OCI-LY3 (cell line): ENCODE measurements at regions not wholly inside any gene's neighbourhood (a gene's known extent, or its start where the extent isn't known, plus 50 kb on each side); places are given as distances from the start of the nearest gene placed in this dataset.

Experiments used
- EZH2phosphoT487 ChIP-seq: fragments of 200-600 bp; shearing (Covaris generic); IDR thresholded peaks from 2 replicates; pipeline ENCODE4 v1.6.1; 2018; ENCODE audit warnings: antibody characterized with exemption, mixed run types, low read depth
- TF ChIP-seq, protein P1 (sequence below): fragments of 200-600, 300-600 bp; sonication (generic); IDR thresholded peaks from 2 replicates; pipeline ENCODE4 v1.5.1; 2014; ENCODE audit warnings: antibody characterized with exemption, low read length, low read depth

DNA sequence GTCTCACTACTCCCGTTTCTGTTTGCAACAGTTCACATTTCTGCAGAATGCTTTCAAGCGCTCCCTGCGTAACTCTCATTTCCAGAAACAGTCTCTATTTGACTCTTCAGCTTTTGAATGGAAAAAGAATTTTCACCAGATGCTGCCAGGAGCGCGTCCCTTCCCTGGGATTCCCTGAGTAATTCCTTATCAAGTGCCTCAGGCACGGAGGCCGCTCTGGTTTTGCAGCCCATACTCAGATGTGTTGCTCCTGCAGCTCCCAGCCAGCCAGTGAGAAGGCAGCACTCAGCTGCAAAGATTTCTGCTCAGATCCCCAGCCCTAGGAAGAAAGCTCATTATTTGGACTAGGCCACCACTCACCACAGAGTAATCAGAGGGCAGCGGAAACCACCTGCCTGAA lies 161.1 kb upstream of the CHST15 start:
- TF ChIP-seq, protein P1, sequence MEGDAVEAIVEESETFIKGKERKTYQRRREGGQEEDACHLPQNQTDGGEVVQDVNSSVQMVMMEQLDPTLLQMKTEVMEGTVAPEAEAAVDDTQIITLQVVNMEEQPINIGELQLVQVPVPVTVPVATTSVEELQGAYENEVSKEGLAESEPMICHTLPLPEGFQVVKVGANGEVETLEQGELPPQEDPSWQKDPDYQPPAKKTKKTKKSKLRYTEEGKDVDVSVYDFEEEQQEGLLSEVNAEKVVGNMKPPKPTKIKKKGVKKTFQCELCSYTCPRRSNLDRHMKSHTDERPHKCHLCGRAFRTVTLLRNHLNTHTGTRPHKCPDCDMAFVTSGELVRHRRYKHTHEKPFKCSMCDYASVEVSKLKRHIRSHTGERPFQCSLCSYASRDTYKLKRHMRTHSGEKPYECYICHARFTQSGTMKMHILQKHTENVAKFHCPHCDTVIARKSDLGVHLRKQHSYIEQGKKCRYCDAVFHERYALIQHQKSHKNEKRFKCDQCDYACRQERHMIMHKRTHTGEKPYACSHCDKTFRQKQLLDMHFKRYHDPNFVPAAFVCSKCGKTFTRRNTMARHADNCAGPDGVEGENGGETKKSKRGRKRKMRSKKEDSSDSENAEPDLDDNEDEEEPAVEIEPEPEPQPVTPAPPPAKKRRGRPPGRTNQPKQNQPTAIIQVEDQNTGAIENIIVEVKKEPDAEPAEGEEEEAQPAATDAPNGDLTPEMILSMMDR: no peak
- no peak for TF ChIP-seq EZH2phosphoT487
